Thyroid gland (tissue), 4 donors: ENCODE measurements at regions not wholly inside any gene's neighbourhood (a gene's known extent, or its start where the extent isn't known, plus 50 kb on each side); places are given as distances from the start of the nearest gene placed in this dataset.

Source experiments
- DNase-seq, 2 donors: peaks; one replicate each; pipeline ENCODE4 v3.0.0-alpha.2; 2019
- H3K27ac ChIP-seq, 3 donors: fragments of 200-600 bp; sonication (generic); 1 replicate in 2 of 3; 2 replicates in 1 of 3; pipeline ENCODE4 v1.5.1; 2016 to 2019; ENCODE audit warnings: mild to moderate bottlenecking in 1 of 3, moderate library complexity in 1 of 3
- H3K27me3 ChIP-seq: fragments of 200-600 bp; sonication (generic); one replicate; pipeline ENCODE4 v1.5.1; 2019
- H3K36me3 ChIP-seq, 2 donors: fragments of 200-600 bp; sonication (generic); one replicate each; pipeline ENCODE4 v1.5.1; 2016 to 2019
- H3K4me1 ChIP-seq, 2 donors: fragments of 200-600 bp; sonication (generic); one replicate each; pipeline ENCODE4 v1.5.1; 2017 to 2019
- H3K4me3 ChIP-seq, 3 donors: fragments of 200-600 bp; sonication (generic); replicated peaks in 1 of 3; 1 replicate in 2 of 3; 2 replicates in 1 of 3; pipeline ENCODE4 v1.5.1; 2016; ENCODE audit warnings: mild to moderate bottlenecking in 1 of 3
- H3K9me3 ChIP-seq: fragments of 200-600 bp; sonication (generic); one replicate; pipeline ENCODE4 v1.5.1; 2017
- CTCF ChIP-seq, 6 experiments: fragments of 200-600 bp in 3 of 6; fragments of 450-650 bp in 3 of 6; sonication (generic) in 3 of 6; IDR thresholded peaks; one replicate each; pipeline ENCODE4 v1.5.1; 2016 to 2019; ENCODE audit warnings: antibody characterized with exemption in 6 of 6, mild to moderate bottlenecking in 2 of 6, inconsistent platforms in 1 of 6, moderate library complexity in 1 of 6
- POLR2A ChIP-seq, 2 donors: fragments of 450-650 bp; IDR thresholded peaks; one replicate each; pipeline ENCODE4 v1.6.1; 2017; ENCODE audit warnings: antibody characterized with exemption in 2 of 2, mild to moderate bottlenecking in 2 of 2, moderate library complexity in 1 of 2
- WGBS, 2 donors: methylation state at CpG; one replicate each; pipeline ENCODE4 v1.1.5; 2017; 5-methylcytosine and 5-hydroxymethylcytosine counted together
- intact Hi-C: fragments of 100-400 bp; cut with DNase I; formaldehyde crosslinking; loops from one replicate; pipeline ENCODE4 v1.15.1; 2023

DNA sequence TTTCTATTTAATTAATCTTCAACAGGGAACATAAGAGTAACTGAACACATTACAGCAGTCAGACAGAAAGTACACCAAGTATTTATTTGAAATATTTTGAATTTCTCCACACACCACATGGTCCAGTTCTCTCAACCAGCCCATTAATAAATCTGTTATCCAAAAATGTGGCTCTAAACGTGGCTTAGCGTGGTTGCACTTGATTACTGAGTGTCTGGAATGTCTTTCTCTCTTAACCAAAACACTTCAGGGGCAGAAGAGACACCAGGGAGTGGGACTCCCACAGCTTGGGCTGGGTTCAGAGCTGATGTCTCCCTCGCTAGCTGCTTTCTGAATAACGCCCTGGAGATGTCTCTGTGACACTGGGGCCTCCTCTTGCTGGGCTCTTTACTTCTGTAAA, 52.6 kb upstream of the FANCC start:
- Histone ChIP-seq H3K4me1 (peaks cover 7 to 11% of the 10 kb centered on the region in 2 donors), H3K36me3 (no peaks in the 10 kb centered on the region), H3K27ac (no peak overlapping the region), H3K9me3 (no peaks in the 10 kb centered on the region), H3K27me3 (no peaks in the 10 kb centered on the region), H3K4me3 (no peak overlapping the region)
- no peak for DNase-seq
- WGBS, 2 donors = 67% methylated on average over 4 of the region's 4 CpGs
- TF ChIP-seq POLR2A (IDR thresholded peaks at IDR 0.05) = no peak
- TF ChIP-seq CTCF (IDR thresholded peaks at IDR 0.05) = no peak
- intact Hi-C loops = no loop called here

DNA sequence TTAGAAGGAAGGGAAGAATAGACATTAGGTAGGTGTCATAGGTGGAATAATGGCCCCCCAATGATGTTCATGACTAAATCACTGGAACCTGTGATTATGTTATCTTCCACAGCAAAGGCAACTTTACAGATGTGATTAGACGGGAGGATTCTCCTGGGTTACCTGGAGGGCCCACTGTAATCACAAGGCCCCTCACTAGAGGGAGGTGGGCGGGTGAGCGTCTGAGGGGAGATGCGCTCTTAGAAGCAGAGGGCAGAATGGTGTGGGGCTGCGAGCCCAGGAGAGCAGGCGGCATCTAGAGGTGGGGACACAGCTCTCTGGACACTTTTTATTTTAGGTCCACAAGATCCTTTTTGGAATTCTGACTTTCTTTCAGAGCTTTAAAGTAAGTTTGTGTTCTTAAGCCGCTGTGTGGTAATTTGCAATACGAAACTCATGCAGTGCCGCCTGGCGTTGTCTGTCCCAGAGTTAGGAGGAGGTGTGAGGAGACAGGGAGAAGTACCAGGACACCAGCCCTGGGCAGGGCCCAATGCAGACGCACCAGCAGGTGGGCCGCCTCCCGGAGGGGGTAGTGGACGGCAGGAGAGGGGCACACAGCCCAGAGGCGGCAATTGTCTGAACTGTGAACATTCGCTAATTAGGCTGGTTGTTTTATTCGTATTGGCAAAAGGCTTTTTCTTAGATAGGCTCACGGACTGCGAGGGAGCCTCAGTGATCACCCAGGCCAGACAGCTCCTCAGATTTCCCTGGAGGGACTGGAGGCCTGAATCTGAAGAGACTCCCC, 51.1 kb upstream of the FANCC start:
- Histone ChIP-seq H3K9me3 (no peaks in the 10 kb centered on the region), H3K4me3 (no peak overlapping the region), H3K4me1 (peaks cover 7% of the 10 kb centered on the region in 2 donors), H3K36me3 (no peaks in the 10 kb centered on the region), H3K27me3 (no peaks in the 10 kb centered on the region), H3K27ac (no peak overlapping the region)
- 96% methylated on average over 19 of the region's 19 CpGs for WGBS, 2 donors
- TF ChIP-seq CTCF (IDR thresholded peaks at IDR 0.05) (no peak), POLR2A (IDR thresholded peaks at IDR 0.05) (no peak)
- intact Hi-C loops = no loop called here
- DNase-seq = no peak
